Mesothelial cell of epicardium (in vitro differentiated cells): ENCODE measurements at regions not wholly inside any gene's neighbourhood (a gene's known extent, or its start where the extent isn't known, plus 50 kb on each side); places are given as distances from the start of the nearest gene placed in this dataset.

Experiments
- DNase-seq, 2 experiments: peaks; one replicate each; pipeline ENCODE4 v3.0.0; 2021; ENCODE audit warnings: low spot score in 2 of 2; ENCODE audit not compliant: unreplicated experiment in 2 of 2
- H3K27ac Mint-ChIP-seq: 2 replicates; pipeline ENCODE4 v1.8.0; 2021; ENCODE audit warnings: mixed read lengths
- H3K27me3 Mint-ChIP-seq: 2 replicates; pipeline ENCODE4 v1.8.0; 2021; ENCODE audit warnings: low read depth, mixed read lengths
- H3K36me3 Mint-ChIP-seq: 2 replicates; pipeline ENCODE4 v1.8.0; 2021; ENCODE audit warnings: mixed read lengths
- H3K4me1 Mint-ChIP-seq: 2 replicates; pipeline ENCODE4 v1.8.0; 2021; ENCODE audit warnings: mixed read lengths
- H3K4me3 Mint-ChIP-seq: 2 replicates; pipeline ENCODE4 v1.8.0; 2021; ENCODE audit warnings: mild to moderate bottlenecking, moderate library complexity, mixed read lengths
- H3K9me3 Mint-ChIP-seq: 2 replicates; pipeline ENCODE4 v1.8.0; 2021; ENCODE audit warnings: mixed read lengths
- CTCF ChIP-seq: fragments of 200-600 bp; sonication (generic); IDR thresholded peaks from one replicate; pipeline ENCODE4 v1.5.0; 2021; ENCODE audit warnings: antibody characterized with exemption; ENCODE audit not compliant: unreplicated experiment

- no peak overlapping the region for H3K27ac Mint-ChIP-seq
- peaks cover 5% of the 10 kb centered on the region for H3K4me1 Mint-ChIP-seq
- no peak overlapping the region for H3K4me3 Mint-ChIP-seq
- H3K36me3 Mint-ChIP-seq, result peaks cover 9% of the 10 kb centered on the region
- no peak for TF ChIP-seq CTCF
- peaks cover 3% of the 10 kb centered on the region for H3K27me3 Mint-ChIP-seq
- DNase-seq, result no peak
- peaks cover 7% of the 10 kb centered on the region for H3K9me3 Mint-ChIP-seq
Observed at GRCh38 chr3:124230998-124231397, 239.1 kb upstream of the ROPN1 start.

- Mint-ChIP-seq H3K27me3 (peaks cover 3% of the 10 kb centered on the region), H3K4me1 (peaks cover 3% of the 10 kb centered on the region), H3K36me3 (peaks cover 2% of the 10 kb centered on the region), H3K27ac (no peak overlapping the region), H3K4me3 (no peak overlapping the region), H3K9me3 (no peaks in the 10 kb centered on the region)
- DNase-seq, result no peak
- no peak for TF ChIP-seq CTCF
Observed at GRCh38 chr3:124234852-124235252, 242.9 kb upstream of the ROPN1 start.

GRCh38 chr3:124235446-124235845 lies 243.5 kb upstream of the ROPN1 start:
- no peak for DNase-seq
- Mint-ChIP-seq H3K27me3 (peaks cover 3% of the 10 kb centered on the region), H3K27ac (no peak overlapping the region), H3K9me3 (no peaks in the 10 kb centered on the region), H3K4me1 (no peaks in the 10 kb centered on the region), H3K36me3 (peaks cover 2% of the 10 kb centered on the region), H3K4me3 (no peak overlapping the region)
- no peak for TF ChIP-seq CTCF

- no peaks in the 10 kb centered on the region for H3K9me3 Mint-ChIP-seq
- peaks cover 8% of the 10 kb centered on the region for H3K4me1 Mint-ChIP-seq
- no peak for TF ChIP-seq CTCF
- no peak overlapping the region for H3K4me3 Mint-ChIP-seq
- H3K36me3 Mint-ChIP-seq, result no peaks in the 10 kb centered on the region
- H3K27ac Mint-ChIP-seq, result no peak overlapping the region
- DNase-seq, result no peak
- peaks cover 3% of the 10 kb centered on the region for H3K27me3 Mint-ChIP-seq
Observed at GRCh38 chr3:124243177-124243859, 251.4 kb upstream of the ROPN1 start.

- no peak for TF ChIP-seq CTCF
- no peak overlapping the region for H3K27ac Mint-ChIP-seq
- H3K36me3 Mint-ChIP-seq, result peaks cover 3% of the 10 kb centered on the region
- no peaks in the 10 kb centered on the region for H3K9me3 Mint-ChIP-seq
- peaks cover 28% of the 10 kb centered on the region for H3K4me1 Mint-ChIP-seq
- H3K4me3 Mint-ChIP-seq, result no peak overlapping the region
- no peak for DNase-seq
- H3K27me3 Mint-ChIP-seq, result peaks cover 3% of the 10 kb centered on the region
Observed at GRCh38 chr3:124246376-124246775, 254.5 kb upstream of the ROPN1 start.
